Activated naive CD4-positive, alpha-beta T cell (primary cell): ENCODE measurements at regions not wholly inside any gene's neighbourhood (a gene's known extent, or its start where the extent isn't known, plus 50 kb on each side); places are given as distances from the start of the nearest gene placed in this dataset.
"Not testable (repeated sequence)": the region's sequence is repeated elsewhere in the genome, so short reads cannot be mapped to it uniquely, and the experiment has no call there.

Experiments used
- DNase-seq, 4 experiments: peaks; one replicate each; lab custom pipeline; 2025; lab: John Stamatoyannopoulos, UW

GRCh38 chr3:10703875-10704274 is 112.2 kb upstream of the SLC6A11 start:
- no peak for DNase-seq

GRCh38 chr3:10706156-10706739 is 109.8 kb upstream of the SLC6A11 start:
- DNase-seq, result no peak

GRCh38 chr3:10706740-10707399 is 109.2 kb upstream of the SLC6A11 start:
- no peak for DNase-seq

- no peak for DNase-seq
Observed at GRCh38 chr3:10707400-10708215, 108.4 kb upstream of the SLC6A11 start.

- no peak for DNase-seq
Observed at GRCh38 chr3:10708216-10708893, 107.7 kb upstream of the SLC6A11 start.

- DNase-seq, result no peak
Observed at GRCh38 chr3:10709110-10709781, 106.8 kb upstream of the SLC6A11 start.

GRCh38 chr3:10712121-10712520 is 103.9 kb upstream of the SLC6A11 start:
- no peak for DNase-seq

- DNase-seq, result no peak
Observed at GRCh38 chr3:10713656-10714055, 102.4 kb upstream of the SLC6A11 start.

GRCh38 chr3:10715886-10716285 is 100.1 kb upstream of the SLC6A11 start:
- DNase-seq, result no peak

- DNase-seq, result no peak
Observed at GRCh38 chr3:10716964-10717363, 99.1 kb upstream of the SLC6A11 start.

- DNase-seq, result no peak
Observed at GRCh38 chr3:10717756-10718155, 98.3 kb upstream of the SLC6A11 start.

- no peak for DNase-seq
Observed at GRCh38 chr3:10721101-10721500, 94.9 kb upstream of the SLC6A11 start.

- DNase-seq, result no peak
Observed at GRCh38 chr3:10722911-10723310, 93.1 kb upstream of the SLC6A11 start.

GRCh38 chr3:10723991-10724390 is 92.0 kb upstream of the SLC6A11 start:
- DNase-seq, result no peak

GRCh38 chr3:10725067-10725466 is 91.0 kb upstream of the SLC6A11 start:
- no peak for DNase-seq

GRCh38 chr3:10725846-10726245 is 90.2 kb upstream of the SLC6A11 start:
- no peak for DNase-seq

GRCh38 chr3:10726787-10727186 is 89.2 kb upstream of the SLC6A11 start:
- no peak for DNase-seq

GRCh38 chr3:10729439-10729838 is 86.6 kb upstream of the SLC6A11 start:
- DNase-seq, result no peak

- DNase-seq, result no peak
Observed at GRCh38 chr3:10732292-10732691, 83.7 kb upstream of the SLC6A11 start.

GRCh38 chr3:10733297-10733696 is 82.7 kb upstream of the SLC6A11 start:
- DNase-seq, result no peak

GRCh38 chr3:10736444-10736843 is 79.6 kb upstream of the SLC6A11 start:
- DNase-seq, result not testable (repeated sequence)

GRCh38 chr3:10737785-10738184 is 78.2 kb upstream of the SLC6A11 start:
- DNase-seq, result no peak
